ENCODE measurements at regions not wholly inside any gene's neighbourhood (a gene's known extent, or its start where the extent isn't known, plus 50 kb on each side); places are given as distances from the start of the nearest gene placed in this dataset.

DNA sequence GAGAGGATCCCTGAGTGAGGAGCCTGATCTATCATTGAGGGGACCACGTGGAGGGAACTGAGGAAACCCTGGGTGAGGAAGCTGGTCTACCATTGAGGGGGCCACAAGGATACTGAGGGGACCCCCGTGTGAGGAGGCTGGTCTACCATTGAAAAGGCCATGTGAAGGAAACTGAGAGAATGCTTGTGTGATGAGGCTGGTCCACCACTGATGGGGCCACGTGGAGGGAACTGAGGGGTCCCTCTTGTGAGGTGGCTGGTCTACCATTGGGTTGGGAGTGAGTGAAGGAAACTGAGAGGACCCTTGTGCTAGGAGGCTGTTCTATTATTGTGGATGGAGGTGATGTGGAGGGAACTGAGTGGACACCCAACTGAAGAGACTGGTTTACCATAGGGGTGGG lies 161.3 kb downstream of the FBLN2 start:
- Mint-ChIP-seq H3K27ac (ENCODE audit: unreplicated experiment) (no peak overlapping the region), H3K4me1 (ENCODE audit: low read depth, unreplicated experiment) (no peaks in the 10 kb centered on the region), H3K4me3 (ENCODE audit: low read depth, unreplicated experiment) (no peak overlapping the region), H3K36me3 (ENCODE audit: insufficient read depth, unreplicated experiment) (peaks cover 10% of the 10 kb centered on the region), H3K9me3 (ENCODE audit: low read depth, unreplicated experiment) (peaks cover 17% of the 10 kb centered on the region), H3K27me3 (ENCODE audit: unreplicated experiment) (peaks cover 100% of the 10 kb centered on the region)
- intact Hi-C loops (cut with micrococcal nuclease; ENCODE audit: unreplicated experiment) = no loop called here
- CTCF ChIA-PET = no interaction called here
- TF ChIP-seq, protein P1, sequence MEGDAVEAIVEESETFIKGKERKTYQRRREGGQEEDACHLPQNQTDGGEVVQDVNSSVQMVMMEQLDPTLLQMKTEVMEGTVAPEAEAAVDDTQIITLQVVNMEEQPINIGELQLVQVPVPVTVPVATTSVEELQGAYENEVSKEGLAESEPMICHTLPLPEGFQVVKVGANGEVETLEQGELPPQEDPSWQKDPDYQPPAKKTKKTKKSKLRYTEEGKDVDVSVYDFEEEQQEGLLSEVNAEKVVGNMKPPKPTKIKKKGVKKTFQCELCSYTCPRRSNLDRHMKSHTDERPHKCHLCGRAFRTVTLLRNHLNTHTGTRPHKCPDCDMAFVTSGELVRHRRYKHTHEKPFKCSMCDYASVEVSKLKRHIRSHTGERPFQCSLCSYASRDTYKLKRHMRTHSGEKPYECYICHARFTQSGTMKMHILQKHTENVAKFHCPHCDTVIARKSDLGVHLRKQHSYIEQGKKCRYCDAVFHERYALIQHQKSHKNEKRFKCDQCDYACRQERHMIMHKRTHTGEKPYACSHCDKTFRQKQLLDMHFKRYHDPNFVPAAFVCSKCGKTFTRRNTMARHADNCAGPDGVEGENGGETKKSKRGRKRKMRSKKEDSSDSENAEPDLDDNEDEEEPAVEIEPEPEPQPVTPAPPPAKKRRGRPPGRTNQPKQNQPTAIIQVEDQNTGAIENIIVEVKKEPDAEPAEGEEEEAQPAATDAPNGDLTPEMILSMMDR (IDR thresholded peaks at IDR 0.05; ENCODE audit: unreplicated experiment) = no peak
- no TSS peak for BruUV-seq (replicated peaks)
- DNase-seq = no peak

DNA sequence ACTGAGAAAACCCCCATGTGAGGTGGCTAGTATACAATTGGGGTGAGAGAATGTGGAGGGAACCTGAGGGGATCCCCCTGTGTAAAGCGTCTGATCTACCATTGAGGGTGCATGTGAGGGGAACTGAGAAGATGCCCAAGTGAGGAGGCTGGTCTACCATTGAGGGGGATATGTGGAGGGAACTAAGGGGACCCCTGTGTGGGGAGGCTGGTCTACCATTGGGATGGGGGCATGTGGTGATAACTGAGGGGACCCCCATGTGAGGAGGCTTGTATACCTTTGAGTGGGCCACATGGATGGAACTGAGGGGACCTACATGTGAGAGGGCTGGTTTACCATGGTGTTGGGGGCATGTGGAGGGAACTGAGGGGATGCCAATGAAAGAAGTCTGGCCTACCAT lies 160.8 kb downstream of the FBLN2 start:
- Mint-ChIP-seq H3K27me3 (ENCODE audit: unreplicated experiment) (peaks cover 100% of the 10 kb centered on the region), H3K4me3 (ENCODE audit: low read depth, unreplicated experiment) (no peak overlapping the region), H3K9me3 (ENCODE audit: low read depth, unreplicated experiment) (peaks cover 17% of the 10 kb centered on the region), H3K27ac (ENCODE audit: unreplicated experiment) (no peak overlapping the region), H3K36me3 (ENCODE audit: insufficient read depth, unreplicated experiment) (peaks cover 10% of the 10 kb centered on the region), H3K4me1 (ENCODE audit: low read depth, unreplicated experiment) (no peaks in the 10 kb centered on the region)
- intact Hi-C loops (cut with micrococcal nuclease; ENCODE audit: unreplicated experiment) = no loop called here
- TF ChIP-seq, protein P1 (IDR thresholded peaks at IDR 0.05; ENCODE audit: unreplicated experiment) = no peak
- no peak for DNase-seq
- CTCF ChIA-PET = no interaction called here
- BruUV-seq (replicated peaks) = no TSS peak

DNA sequence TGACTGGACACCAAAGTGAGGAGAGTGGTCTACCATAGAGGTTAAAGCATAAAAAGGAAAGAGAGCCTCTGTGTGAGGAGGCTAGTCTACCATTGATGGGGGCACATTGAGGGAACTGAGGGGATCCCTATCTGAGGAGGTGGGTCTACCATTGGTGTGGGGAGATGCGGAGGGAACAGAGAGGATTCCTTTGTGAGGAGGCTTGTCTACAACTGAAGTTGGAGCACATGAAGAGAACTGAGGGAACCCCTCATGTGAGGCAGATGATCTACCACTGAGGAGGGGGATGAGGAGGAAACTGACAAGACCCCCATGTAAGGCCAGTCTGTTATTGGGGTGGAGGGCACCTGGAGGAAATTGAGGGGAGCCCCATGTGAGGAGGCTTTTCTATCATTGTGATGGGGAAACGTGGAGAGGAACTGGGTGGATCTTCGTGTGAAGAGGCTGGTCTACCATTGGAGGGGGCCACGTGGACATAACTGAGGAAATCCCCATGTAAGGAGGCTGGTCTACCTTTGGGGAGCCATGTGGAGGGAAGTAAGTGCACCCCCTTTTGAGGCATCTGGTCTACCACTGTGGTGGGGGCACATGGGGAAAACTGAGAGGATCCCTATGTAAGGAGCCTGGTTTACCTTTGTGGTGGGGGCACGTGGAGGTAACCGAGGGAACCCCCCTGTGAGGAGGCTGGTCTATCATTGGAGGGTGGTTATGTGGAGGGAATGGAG lies 160.1 kb downstream of the FBLN2 start:
- peaks cover 17% of the 10 kb centered on the region for H3K9me3 Mint-ChIP-seq (ENCODE audit: low read depth, unreplicated experiment)
- no peak for DNase-seq
- CTCF ChIA-PET = no interaction called here
- H3K36me3 Mint-ChIP-seq (ENCODE audit: insufficient read depth, unreplicated experiment) = peaks cover 10% of the 10 kb centered on the region
- peaks cover 100% of the 10 kb centered on the region for H3K27me3 Mint-ChIP-seq (ENCODE audit: unreplicated experiment)
- no peak overlapping the region for H3K4me3 Mint-ChIP-seq (ENCODE audit: low read depth, unreplicated experiment)
- intact Hi-C loops (cut with micrococcal nuclease; ENCODE audit: unreplicated experiment) = no loop called here
- TF ChIP-seq, protein P1 (IDR thresholded peaks at IDR 0.05; ENCODE audit: unreplicated experiment) = no peak
- BruUV-seq (replicated peaks) = no TSS peak
- H3K4me1 Mint-ChIP-seq (ENCODE audit: low read depth, unreplicated experiment) = no peaks in the 10 kb centered on the region
- no peak overlapping the region for H3K27ac Mint-ChIP-seq (ENCODE audit: unreplicated experiment)

DNA sequence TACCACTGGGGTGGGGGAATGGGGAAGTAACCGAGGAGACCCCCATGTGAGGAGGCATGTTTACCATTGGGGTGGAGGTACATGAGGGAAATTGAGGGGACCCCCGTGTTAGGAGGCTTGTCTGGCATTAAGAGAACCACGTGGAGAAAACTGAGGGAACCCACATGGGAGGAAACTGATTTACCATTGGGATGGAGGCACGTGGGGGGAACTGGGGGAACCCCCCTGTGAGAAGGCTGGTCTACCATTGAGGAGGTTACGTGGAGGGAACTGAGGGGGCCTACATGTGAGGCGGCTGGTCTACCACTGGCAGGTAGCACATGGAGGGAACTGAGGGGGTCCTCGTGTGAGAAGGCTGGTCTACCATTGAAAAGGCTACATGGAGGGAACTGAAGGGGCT lies 159.4 kb downstream of the FBLN2 start:
- CTCF ChIA-PET = no interaction called here
- Mint-ChIP-seq H3K36me3 (ENCODE audit: insufficient read depth, unreplicated experiment) (peaks cover 8% of the 10 kb centered on the region), H3K9me3 (ENCODE audit: low read depth, unreplicated experiment) (peaks cover 18% of the 10 kb centered on the region), H3K27me3 (ENCODE audit: unreplicated experiment) (peaks cover 100% of the 10 kb centered on the region), H3K4me1 (ENCODE audit: low read depth, unreplicated experiment) (no peaks in the 10 kb centered on the region), H3K27ac (ENCODE audit: unreplicated experiment) (no peak overlapping the region), H3K4me3 (ENCODE audit: low read depth, unreplicated experiment) (no peak overlapping the region)
- TF ChIP-seq, protein P1 (IDR thresholded peaks at IDR 0.05; ENCODE audit: unreplicated experiment) = no peak
- intact Hi-C loops (cut with micrococcal nuclease; ENCODE audit: unreplicated experiment) = no loop called here
- no TSS peak for BruUV-seq (replicated peaks)
- no peak for DNase-seq
